Trophoblast cell (in vitro differentiated cells and primary cell): ENCODE measurements at regions not wholly inside any gene's neighbourhood (a gene's known extent, or its start where the extent isn't known, plus 50 kb on each side); places are given as distances from the start of the nearest gene placed in this dataset.
A peak's percentile ranks its signal among the peaks of the same experiment; 100 is the strongest.

Experiments used
- DNase-seq, 2 donors: peaks; one replicate each; pipeline ENCODE4 v3.0.0-alpha.2; 2016
- H2AFZ ChIP-seq: 2 replicates; pipeline ENCODE4 v1.6.1; 2013; ENCODE audit warnings: low read length, moderate library complexity, mild to moderate bottlenecking; ENCODE audit not compliant: insufficient read depth, poor library complexity
- H2AK5ac ChIP-seq: 2 replicates; pipeline ENCODE4 v1.6.1; 2013; ENCODE audit warnings: mild to moderate bottlenecking, low read length
- H2BK120ac ChIP-seq: 2 replicates; pipeline ENCODE4 v1.6.1; 2013; ENCODE audit warnings: low read length, mild to moderate bottlenecking, moderate library complexity; ENCODE audit not compliant: insufficient read depth, poor library complexity
- H2BK12ac ChIP-seq: 2 replicates; pipeline ENCODE4 v1.6.1; 2013; ENCODE audit warnings: mild to moderate bottlenecking, low read length, moderate library complexity
- H2BK5ac ChIP-seq: 2 replicates; pipeline ENCODE4 v1.6.1; 2013; ENCODE audit warnings: low read length, low read depth, moderate library complexity, mild to moderate bottlenecking; ENCODE audit not compliant: poor library complexity
- H3K14ac ChIP-seq: 2 replicates; pipeline ENCODE4 v1.6.1; 2013; ENCODE audit warnings: mild to moderate bottlenecking, low read length
- H3K18ac ChIP-seq: 2 replicates; pipeline ENCODE4 v1.6.1; 2013; ENCODE audit warnings: mild to moderate bottlenecking, low read length
- H3K23ac ChIP-seq: 2 replicates; pipeline ENCODE4 v1.6.1; 2013; ENCODE audit warnings: low read length
- H3K27ac ChIP-seq: 2 replicates; pipeline ENCODE4 v1.5.1; 2013; ENCODE audit warnings: low read depth, mild to moderate bottlenecking, inconsistent platforms, low read length, moderate library complexity
- H3K27me3 ChIP-seq: 2 replicates; pipeline ENCODE4 v1.6.1; 2013; ENCODE audit warnings: inconsistent platforms, mild to moderate bottlenecking, low read length, moderate library complexity; ENCODE audit not compliant: insufficient read depth
- H3K36me3 ChIP-seq, 2 experiments: 1 replicate in 1 of 2; 2 replicates in 1 of 2; pipeline ENCODE4 v1.6.1; 2013; ENCODE audit warnings: low read length in 2 of 2, mild to moderate bottlenecking in 2 of 2, moderate library complexity in 1 of 2; ENCODE audit not compliant: insufficient read depth in 2 of 2, control insufficient read depth in 1 of 2
- H3K4ac ChIP-seq: 2 replicates; pipeline ENCODE4 v1.6.1; 2013; ENCODE audit warnings: low read depth, mild to moderate bottlenecking, low read length, moderate library complexity
- H3K4me1 ChIP-seq, 2 experiments: 1 replicate in 1 of 2; 2 replicates in 1 of 2; pipeline ENCODE4 v1.6.1; 2013; ENCODE audit warnings: low read length in 2 of 2, mild to moderate bottlenecking in 2 of 2, moderate library complexity in 1 of 2; ENCODE audit not compliant: insufficient read depth in 2 of 2, control insufficient read depth in 1 of 2
- H3K4me2 ChIP-seq: 2 replicates; pipeline ENCODE4 v1.6.1; 2013; ENCODE audit warnings: inconsistent platforms, mild to moderate bottlenecking, low read length, moderate library complexity
- H3K4me3 ChIP-seq: 2 replicates; pipeline ENCODE4 v1.5.1; 2013; ENCODE audit warnings: mild to moderate bottlenecking, low read depth, low read length, inconsistent platforms
- H3K79me1 ChIP-seq: one replicate; pipeline ENCODE4 v1.6.1; 2013; ENCODE audit warnings: low read length
- H3K79me2 ChIP-seq: 2 replicates; pipeline ENCODE4 v1.6.1; 2013; ENCODE audit warnings: low read length, mild to moderate bottlenecking; ENCODE audit not compliant: control insufficient read depth, insufficient read depth, poor library complexity
- H3K9ac ChIP-seq: 2 replicates; pipeline ENCODE4 v1.6.1; 2013; ENCODE audit warnings: mild to moderate bottlenecking, low read length
- H3K9me3 ChIP-seq: 2 replicates; pipeline ENCODE4 v1.6.1; 2013; ENCODE audit warnings: low read depth, mild to moderate bottlenecking, control low read depth, inconsistent platforms, low read length; ENCODE audit not compliant: insufficient read depth
- H4K12ac ChIP-seq: 2 replicates; pipeline ENCODE4 v1.6.1; 2013; ENCODE audit warnings: low read depth, mild to moderate bottlenecking, low read length, moderate library complexity
- H4K8ac ChIP-seq: 2 replicates; pipeline ENCODE4 v1.6.1; 2013; ENCODE audit warnings: low read depth, mild to moderate bottlenecking, low read length, moderate library complexity
- H4K91ac ChIP-seq: one replicate; pipeline ENCODE4 v1.6.1; 2013; ENCODE audit warnings: low read depth, mild to moderate bottlenecking, low read length, moderate library complexity
- WGBS: extraction: QIAGEN DNeasy Blood & Tissue Kit; methylation state at CpG from one replicate; pipeline ENCODE4 v1.1.7; 2013; ENCODE audit warnings: missing lambda C conversion rate; ENCODE audit not compliant: insufficient read length, insufficient coverage; ENCODE audit errors: extremely low coverage; 5-methylcytosine and 5-hydroxymethylcytosine counted together

GRCh38 chr6:119470893-119471542 is 121.5 kb upstream of the MAN1A1 start:
- DNase-seq = no peak
- no peak overlapping the region for H3K4me2 ChIP-seq
- WGBS = no CpG with 5 or more reads among the region's 3 CpGs
- H3K79me2 ChIP-seq = no peaks in the 10 kb centered on the region
- H3K27me3 ChIP-seq = no peaks in the 10 kb centered on the region
- no peak overlapping the region for H2BK5ac ChIP-seq
- no peak overlapping the region for H2AK5ac ChIP-seq
- H3K4me3 ChIP-seq = no peak overlapping the region
- H3K79me1 ChIP-seq = no peaks in the 10 kb centered on the region
- no peak overlapping the region for H3K4ac ChIP-seq
- no peak overlapping the region for H3K14ac ChIP-seq
- no peak overlapping the region for H2BK120ac ChIP-seq
- no peak overlapping the region for H4K8ac ChIP-seq
- no peak overlapping the region for H3K18ac ChIP-seq
- H2AFZ ChIP-seq = no peak overlapping the region
- no peaks in the 10 kb centered on the region for H3K4me1 ChIP-seq
- no peak overlapping the region for H4K91ac ChIP-seq
- no peak overlapping the region for H4K12ac ChIP-seq
- no peak overlapping the region for H3K27ac ChIP-seq
- no peaks in the 10 kb centered on the region for H3K9me3 ChIP-seq
- no peak overlapping the region for H3K9ac ChIP-seq
- H3K36me3 ChIP-seq = no peaks in the 10 kb centered on the region
- no peak overlapping the region for H3K23ac ChIP-seq
- no peak overlapping the region for H2BK12ac ChIP-seq

GRCh38 chr6:119467488-119468081 is 118.0 kb upstream of the MAN1A1 start:
- Histone ChIP-seq H3K23ac (no peak overlapping the region), H3K4ac (no peak overlapping the region), H3K18ac (no peak overlapping the region), H2AFZ (no peak overlapping the region), H2BK120ac (no peak overlapping the region), H3K36me3 (no peaks in the 10 kb centered on the region), H2AK5ac (no peak overlapping the region), H2BK12ac (no peak overlapping the region), H4K8ac (no peak overlapping the region), H3K4me3 (no peak overlapping the region), H3K14ac (no peak overlapping the region), H3K9me3 (no peaks in the 10 kb centered on the region), H3K79me2 (no peaks in the 10 kb centered on the region), H3K79me1 (no peaks in the 10 kb centered on the region), H3K4me2 (no peak overlapping the region), H3K27me3 (no peaks in the 10 kb centered on the region), H3K9ac (no peak overlapping the region), H4K91ac (no peak overlapping the region), H3K27ac (no peak overlapping the region), H4K12ac (no peak overlapping the region), H3K4me1 (no peaks in the 10 kb centered on the region), H2BK5ac (no peak overlapping the region)
- DNase-seq = no peak
- WGBS = no CpG with 5 or more reads among the region's 2 CpGs

GRCh38 chr6:119466226-119466625 is 116.7 kb upstream of the MAN1A1 start:
- H2BK5ac ChIP-seq = no peak overlapping the region
- no peak overlapping the region for H3K9ac ChIP-seq
- no peak overlapping the region for H2BK12ac ChIP-seq
- DNase-seq = no peak
- H3K79me1 ChIP-seq = no peaks in the 10 kb centered on the region
- no peak overlapping the region for H4K12ac ChIP-seq
- no peak overlapping the region for H3K4me3 ChIP-seq
- H3K4me1 ChIP-seq = no peaks in the 10 kb centered on the region
- H4K8ac ChIP-seq = no peak overlapping the region
- no peak overlapping the region for H4K91ac ChIP-seq
- no peak overlapping the region for H3K14ac ChIP-seq
- no peaks in the 10 kb centered on the region for H3K27me3 ChIP-seq
- no peak overlapping the region for H2AK5ac ChIP-seq
- H3K79me2 ChIP-seq = no peaks in the 10 kb centered on the region
- no CpG with 5 or more reads among the region's 2 CpGs for WGBS
- H3K36me3 ChIP-seq = no peaks in the 10 kb centered on the region
- no peak overlapping the region for H3K23ac ChIP-seq
- H3K27ac ChIP-seq = no peak overlapping the region
- no peak overlapping the region for H2AFZ ChIP-seq
- H3K4ac ChIP-seq = no peak overlapping the region
- no peak overlapping the region for H3K18ac ChIP-seq
- no peak overlapping the region for H3K4me2 ChIP-seq
- no peaks in the 10 kb centered on the region for H3K9me3 ChIP-seq
- no peak overlapping the region for H2BK120ac ChIP-seq

GRCh38 chr6:119463081-119463626 is 113.6 kb upstream of the MAN1A1 start:
- Histone ChIP-seq H3K27me3 (no peaks in the 10 kb centered on the region), H3K27ac (no peak overlapping the region), H3K14ac (no peak overlapping the region), H3K4me1 (no peaks in the 10 kb centered on the region), H3K79me1 (no peaks in the 10 kb centered on the region), H3K9me3 (no peaks in the 10 kb centered on the region), H2BK12ac (no peak overlapping the region), H2BK120ac (no peak overlapping the region), H3K18ac (no peak overlapping the region), H2BK5ac (no peak overlapping the region), H4K12ac (no peak overlapping the region), H4K8ac (no peak overlapping the region), H3K79me2 (no peaks in the 10 kb centered on the region), H3K9ac (no peak overlapping the region), H2AFZ (no peak overlapping the region), H4K91ac (no peak overlapping the region), H3K4ac (no peak overlapping the region), H2AK5ac (no peak overlapping the region), H3K36me3 (no peaks in the 10 kb centered on the region), H3K4me2 (no peak overlapping the region), H3K4me3 (no peak overlapping the region), H3K23ac (no peak overlapping the region)
- WGBS = no CpG with 5 or more reads among the region's 4 CpGs
- DNase-seq = peak in 1 of 2 donors; percentile 16
